HG03442 (cell line): ENCODE measurements at regions not wholly inside any gene's neighbourhood (a gene's known extent, or its start where the extent isn't known, plus 50 kb on each side); places are given as distances from the start of the nearest gene placed in this dataset.

Experiments
- ATAC-seq: cut with Tn5 transposase; IDR thresholded peaks from one replicate; pipeline ENCODE4 v1.9.1; 2021; ENCODE audit warnings: mild to moderate bottlenecking, moderate library complexity; ENCODE audit not compliant: unreplicated experiment

GRCh38 chr13:85249151-85249550, 550.1 kb downstream of the SLITRK6 start:
- ATAC-seq = no peak

- no peak for ATAC-seq
Measured at GRCh38 chr13:85247780-85248179, 551.4 kb downstream of the SLITRK6 start.

GRCh38 chr13:85243831-85244230, 555.4 kb downstream of the SLITRK6 start:
- ATAC-seq = no peak

DNA sequence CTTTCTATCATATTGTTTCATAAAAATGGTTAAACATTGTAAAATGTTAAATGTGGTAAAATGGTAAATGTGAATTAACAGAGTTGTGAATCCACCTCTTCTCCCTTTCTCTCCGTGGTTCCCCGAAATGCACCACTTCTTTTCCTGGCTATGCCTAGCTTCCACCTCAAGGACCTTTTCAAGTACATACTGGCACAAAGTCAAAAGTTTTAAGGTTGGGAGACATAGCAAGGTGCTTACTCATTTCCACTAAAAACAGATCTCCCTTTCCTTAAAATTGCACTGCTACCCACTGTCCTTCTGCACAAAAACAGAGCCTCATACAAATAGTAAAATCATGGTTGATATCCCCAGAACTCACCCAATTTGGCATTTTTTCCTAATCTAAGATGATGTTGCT, 558.2 kb downstream of the SLITRK6 start:
- ATAC-seq = no peak

DNA sequence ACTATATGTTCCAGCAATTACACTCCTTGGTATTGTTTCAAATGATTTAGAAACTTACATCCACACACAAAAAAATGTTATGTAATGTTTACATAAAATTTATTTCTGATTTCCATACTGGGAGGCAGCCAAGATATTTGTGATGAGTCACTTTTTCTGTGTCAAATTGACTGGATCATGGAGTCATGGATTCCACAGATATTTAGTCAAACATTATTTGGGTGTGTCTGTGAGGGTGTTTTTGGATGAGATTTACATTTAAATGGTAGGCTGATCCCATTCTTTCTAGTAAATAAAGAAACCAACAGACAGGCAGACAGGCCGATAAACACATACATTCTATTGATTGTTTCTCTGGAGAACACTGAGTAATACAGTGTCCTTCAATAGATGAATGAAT, 562.8 kb downstream of the SLITRK6 start:
- no peak for ATAC-seq

GRCh38 chr13:85230691-85231093, 568.5 kb downstream of the SLITRK6 start:
- no peak for ATAC-seq

GRCh38 chr13:85228692-85229091, 570.5 kb downstream of the SLITRK6 start:
- ATAC-seq = no peak

GRCh38 chr13:85223883-85224656, 575.1 kb downstream of the SLITRK6 start:
- ATAC-seq = no peak

GRCh38 chr13:85216576-85216975, 582.6 kb downstream of the SLITRK6 start:
- no peak for ATAC-seq

GRCh38 chr13:85212692-85213091, 586.5 kb downstream of the SLITRK6 start:
- ATAC-seq = no peak

- ATAC-seq = no peak
Measured at GRCh38 chr13:85204668-85205344, 594.4 kb downstream of the SLITRK6 start.

GRCh38 chr13:85197431-85197830, 601.8 kb downstream of the SLITRK6 start:
- ATAC-seq = no peak

- no peak for ATAC-seq
Measured at GRCh38 chr13:85194482-85194881, 604.7 kb downstream of the SLITRK6 start.

DNA sequence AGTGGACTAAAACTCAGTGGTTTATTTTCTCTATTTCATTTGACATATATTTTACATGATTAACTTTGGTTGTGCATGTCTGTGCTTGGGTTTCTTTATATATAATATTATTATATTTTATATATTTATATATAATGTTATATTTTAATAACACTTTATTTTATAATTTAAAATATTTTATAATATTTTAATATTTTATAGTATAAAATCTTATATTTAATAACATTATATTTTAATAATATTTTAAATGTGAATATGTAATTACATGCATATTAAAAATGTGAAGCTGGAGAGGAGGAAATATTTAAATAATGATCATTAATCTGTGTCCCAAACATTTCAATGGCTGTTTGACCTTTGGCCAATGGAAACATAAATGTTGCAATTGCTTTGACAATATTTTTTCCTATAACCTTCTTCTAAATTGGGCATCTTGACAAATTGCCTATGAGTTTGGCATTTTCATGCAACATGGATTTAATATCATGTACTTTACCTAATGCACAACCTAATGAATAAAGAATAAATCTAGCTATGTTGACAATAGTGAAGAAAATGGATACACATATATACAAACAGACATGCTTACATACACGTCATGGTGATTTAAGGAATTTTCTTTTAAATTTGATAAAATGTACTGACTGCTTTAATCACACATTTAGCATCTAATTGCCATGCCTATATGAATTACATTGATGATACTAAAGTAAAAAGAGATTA, 607.1 kb downstream of the SLITRK6 start:
- no peak for ATAC-seq

- no peak for ATAC-seq
Measured at GRCh38 chr13:85186356-85187045, 612.7 kb downstream of the SLITRK6 start.

- ATAC-seq = no peak
Measured at GRCh38 chr13:85174291-85174690, 624.9 kb downstream of the SLITRK6 start.

GRCh38 chr13:85170372-85170771, 628.8 kb downstream of the SLITRK6 start:
- no peak for ATAC-seq

- no peak for ATAC-seq
Measured at GRCh38 chr13:85166891-85167290, 632.3 kb downstream of the SLITRK6 start.

GRCh38 chr13:85163063-85163462, 636.2 kb downstream of the SLITRK6 start:
- ATAC-seq = no peak

DNA sequence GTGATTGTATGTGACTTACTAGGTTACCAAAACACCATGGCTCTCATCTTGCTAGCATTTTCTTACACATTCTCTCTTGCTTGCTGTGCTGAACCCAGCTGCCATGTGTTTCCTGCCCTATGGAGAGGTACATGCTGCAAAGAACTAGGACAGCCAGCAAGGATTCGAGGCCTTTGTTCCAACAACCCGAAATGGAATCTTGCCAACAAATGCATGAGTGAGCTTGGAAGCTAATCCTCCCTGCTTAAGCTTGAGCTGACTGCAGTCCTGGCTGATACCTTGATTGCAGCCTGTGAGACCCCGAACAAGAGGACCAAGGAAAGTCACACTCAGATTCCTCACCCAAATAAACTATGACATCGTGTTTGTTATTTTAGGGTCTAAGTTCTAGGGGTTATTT, 651.2 kb downstream of the SLITRK6 start:
- ATAC-seq = no peak

- no peak for ATAC-seq
Measured at GRCh38 chr13:85142351-85142927, 656.8 kb downstream of the SLITRK6 start.
